GM21825 (cell line): ENCODE measurements at regions not wholly inside any gene's neighbourhood (a gene's known extent, or its start where the extent isn't known, plus 50 kb on each side); places are given as distances from the start of the nearest gene placed in this dataset.
A peak's percentile ranks its signal among the peaks of the same experiment; 100 is the strongest.

Experiments used
- ATAC-seq: cut with Tn5 transposase; IDR thresholded peaks from one replicate; pipeline ENCODE4 v1.9.1; 2021; ENCODE audit warnings: mild to moderate bottlenecking, moderate library complexity; ENCODE audit not compliant: unreplicated experiment

DNA sequence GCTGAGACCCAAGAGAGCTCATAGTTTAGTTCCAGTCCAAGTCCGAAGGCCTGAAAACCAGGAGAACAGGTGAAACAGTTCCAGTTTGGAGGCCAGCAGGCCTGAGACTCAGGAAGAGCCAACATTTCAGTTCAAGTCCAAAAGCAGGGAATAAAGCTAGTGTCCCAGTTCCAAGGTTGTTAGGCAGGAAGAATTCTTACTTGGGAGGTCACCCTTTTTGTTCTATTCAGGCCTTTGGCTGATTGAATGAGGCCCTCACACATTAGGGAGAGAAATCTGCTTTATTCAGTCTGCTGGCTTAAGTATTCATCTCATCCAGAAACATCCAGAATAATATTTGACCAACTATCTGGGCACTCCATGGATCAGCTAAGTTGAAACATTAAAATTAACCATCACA, 294.6 kb downstream of the PCNX1 start:
- ATAC-seq, result no peak

DNA sequence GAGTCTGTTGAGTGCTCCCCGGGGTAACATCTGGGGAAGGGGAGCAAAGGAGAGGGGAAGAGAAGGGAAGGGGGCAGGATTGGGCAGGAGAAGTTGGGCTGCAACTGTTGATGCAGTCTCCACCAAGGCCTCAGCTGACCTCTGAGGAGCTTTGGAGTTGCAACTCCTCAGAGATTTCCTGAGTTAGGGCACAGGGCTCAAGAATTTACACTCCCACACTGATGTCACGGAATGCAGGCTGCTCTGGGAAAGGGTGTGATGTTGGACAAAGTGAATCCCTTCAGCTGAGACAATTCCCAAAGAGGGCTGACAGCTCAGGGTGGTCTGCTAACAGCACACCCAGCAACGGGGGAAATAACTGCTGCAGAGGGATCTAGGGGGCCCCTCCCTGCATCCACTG, 295.6 kb downstream of the PCNX1 start:
- ATAC-seq, result no peak

DNA sequence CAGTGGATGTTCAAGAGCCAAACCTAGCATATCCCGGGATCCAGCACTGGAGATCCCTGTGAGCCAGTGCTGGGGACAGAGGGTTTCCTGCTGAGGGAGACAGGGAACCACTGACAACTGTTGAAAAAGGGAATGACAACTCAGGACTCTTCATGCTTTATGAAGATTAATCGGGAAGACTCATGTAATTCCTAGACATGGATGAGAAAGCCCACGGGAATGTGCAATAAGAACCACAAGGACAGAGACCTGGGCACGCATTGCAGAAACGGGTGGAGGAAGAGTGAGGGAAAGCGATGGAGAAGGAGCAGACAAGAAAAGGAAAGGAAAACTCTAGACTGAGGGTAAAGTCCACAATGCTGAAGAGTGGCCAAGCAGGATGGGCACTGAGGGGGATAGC, 296.0 kb downstream of the PCNX1 start:
- ATAC-seq, result no peak

GRCh38 chr14:71204231-71204630, 297.0 kb downstream of the PCNX1 start:
- ATAC-seq, result no peak

DNA sequence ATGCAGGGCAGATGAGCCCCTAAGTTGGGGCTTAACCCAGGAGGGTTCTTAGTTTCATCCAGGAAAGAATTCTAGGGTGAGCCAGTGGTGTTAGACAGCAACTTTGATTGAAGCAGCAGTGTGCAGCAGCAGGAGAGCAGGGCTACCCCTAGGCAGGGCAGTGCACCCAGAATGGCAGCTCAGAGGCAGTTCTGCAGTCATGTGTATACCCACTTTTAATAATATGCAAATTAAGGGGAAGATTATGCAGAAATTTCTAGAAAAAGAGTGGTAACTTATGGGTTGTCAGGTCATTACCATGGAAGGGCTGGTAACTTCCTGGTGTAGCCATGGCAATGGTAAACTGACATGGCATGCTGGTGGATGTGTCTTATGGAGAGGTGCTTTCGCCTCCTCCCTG, 297.5 kb downstream of the PCNX1 start:
- no peak for ATAC-seq

DNA sequence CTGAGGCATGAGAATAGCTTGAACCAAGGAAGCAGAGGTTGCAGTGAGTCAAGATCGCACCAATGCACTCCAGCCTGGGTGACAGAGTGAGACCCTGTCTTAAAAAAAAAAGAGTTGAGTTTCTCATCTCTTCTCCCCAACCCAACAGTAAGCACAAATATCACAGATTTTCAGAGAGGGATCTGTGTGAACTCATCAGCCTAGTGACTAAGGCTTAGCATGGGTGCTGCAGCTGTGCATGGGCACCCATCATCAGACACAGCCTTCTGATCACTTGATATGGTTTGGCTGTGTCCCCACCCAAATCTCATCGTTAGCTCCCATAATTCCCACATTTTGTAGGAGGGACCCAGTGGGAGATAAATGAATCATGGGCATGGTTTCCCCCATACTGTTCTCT, 298.9 kb downstream of the PCNX1 start:
- ATAC-seq, result no peak

- ATAC-seq, result no peak
Measured at GRCh38 chr14:71206766-71207371, 299.6 kb downstream of the PCNX1 start.

GRCh38 chr14:71208702-71209357, 301.6 kb downstream of the PCNX1 start:
- ATAC-seq, result no peak

GRCh38 chr14:71209888-71210287, 302.6 kb downstream of the PCNX1 start:
- ATAC-seq, result no peak

DNA sequence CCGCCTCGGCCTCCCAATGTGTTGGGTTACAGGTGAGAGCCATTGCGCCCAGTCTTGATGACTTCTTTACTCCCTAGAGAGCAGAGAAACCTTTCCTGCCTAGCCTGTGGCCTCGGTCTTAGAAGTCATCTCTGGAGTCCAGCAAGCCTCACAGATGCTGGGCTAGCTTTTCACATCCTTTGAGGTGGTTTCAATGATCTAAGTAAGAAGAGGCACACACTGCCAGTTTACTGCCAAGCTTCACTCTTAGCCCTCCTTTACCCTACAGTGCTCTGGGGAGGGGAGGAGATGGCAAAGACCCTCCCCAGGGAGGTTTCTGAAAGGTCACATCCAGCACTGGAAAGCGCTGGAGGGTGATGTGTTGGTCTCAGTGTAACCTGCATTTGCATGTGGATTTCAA, 304.8 kb downstream of the PCNX1 start:
- no peak for ATAC-seq

GRCh38 chr14:71212683-71213107, 305.4 kb downstream of the PCNX1 start:
- ATAC-seq, result no peak

DNA sequence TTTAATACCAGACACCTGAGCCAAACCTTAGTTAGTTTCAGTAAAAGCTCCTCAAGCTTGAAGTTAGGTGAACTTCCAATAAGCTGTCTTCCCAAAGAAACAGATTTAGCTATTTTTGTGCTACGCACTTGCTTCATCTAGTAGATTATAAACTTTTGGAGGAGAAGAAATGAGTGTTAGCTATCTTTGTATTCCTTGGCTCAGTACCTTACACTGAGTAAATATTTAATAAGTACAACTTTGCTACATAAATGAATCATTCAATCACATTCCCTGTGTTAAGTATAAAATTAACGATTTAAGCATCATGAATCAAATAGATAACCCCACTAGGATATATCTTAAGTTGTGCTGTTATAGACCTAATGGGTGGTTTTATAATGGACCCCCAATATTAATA, 307.0 kb downstream of the PCNX1 start:
- no peak for ATAC-seq

GRCh38 chr14:71220462-71220861, 313.2 kb downstream of the PCNX1 start:
- ATAC-seq, result no peak

GRCh38 chr14:71221119-71221518, 313.9 kb downstream of the PCNX1 start:
- ATAC-seq, result no peak

- no peak for ATAC-seq
Measured at GRCh38 chr14:71225113-71225512, 317.9 kb downstream of the PCNX1 start.

- no peak for ATAC-seq
Measured at GRCh38 chr14:71228711-71229110, 321.5 kb downstream of the PCNX1 start.

DNA sequence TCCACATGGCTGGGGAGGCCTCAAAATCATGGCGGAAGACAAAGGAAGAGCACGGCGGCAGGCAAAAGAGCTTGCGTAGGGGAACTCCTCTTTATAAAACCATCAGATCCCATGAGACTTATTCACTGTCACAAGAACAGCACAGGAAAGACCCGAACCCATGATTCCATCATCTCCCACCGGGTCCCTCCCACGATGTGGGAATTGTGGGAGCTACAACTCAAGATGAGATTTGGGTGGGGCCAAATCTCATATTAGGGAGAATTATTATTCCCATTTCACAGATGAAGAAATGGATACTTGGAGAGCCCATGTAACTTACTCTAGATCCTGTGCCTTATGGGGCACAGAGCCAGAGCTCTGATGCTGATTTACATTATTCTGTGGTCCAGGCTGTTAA, 322.6 kb downstream of the PCNX1 start:
- no peak for ATAC-seq

DNA sequence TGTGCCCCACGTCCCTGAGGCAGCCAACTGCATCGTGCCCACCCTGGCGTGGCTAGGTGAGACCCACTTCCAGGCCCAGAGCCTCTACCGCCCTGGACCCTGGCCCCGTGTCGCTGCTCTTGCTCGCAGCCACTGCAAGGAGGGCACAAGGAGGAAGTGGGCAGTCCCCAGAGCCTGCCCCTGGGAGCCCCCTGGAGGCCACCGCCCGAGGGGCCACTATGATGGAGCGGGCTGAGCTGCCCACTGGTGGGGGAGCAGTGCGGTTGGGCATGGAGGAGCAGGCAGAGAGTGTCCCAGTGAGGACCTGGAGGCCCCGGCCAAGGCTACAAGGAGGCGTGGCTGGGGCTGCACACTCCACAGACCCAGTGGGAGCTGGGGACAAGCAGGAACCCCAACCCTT, 323.6 kb downstream of the PCNX1 start:
- ATAC-seq, result no peak

- peak; percentile 44 for ATAC-seq
Measured at GRCh38 chr14:71231521-71232393, 324.5 kb downstream of the PCNX1 start.

- ATAC-seq, result no peak
Measured at GRCh38 chr14:71232506-71232905, 325.2 kb downstream of the PCNX1 start.

GRCh38 chr14:71235875-71236274, 328.6 kb downstream of the PCNX1 start:
- ATAC-seq, result no peak

DNA sequence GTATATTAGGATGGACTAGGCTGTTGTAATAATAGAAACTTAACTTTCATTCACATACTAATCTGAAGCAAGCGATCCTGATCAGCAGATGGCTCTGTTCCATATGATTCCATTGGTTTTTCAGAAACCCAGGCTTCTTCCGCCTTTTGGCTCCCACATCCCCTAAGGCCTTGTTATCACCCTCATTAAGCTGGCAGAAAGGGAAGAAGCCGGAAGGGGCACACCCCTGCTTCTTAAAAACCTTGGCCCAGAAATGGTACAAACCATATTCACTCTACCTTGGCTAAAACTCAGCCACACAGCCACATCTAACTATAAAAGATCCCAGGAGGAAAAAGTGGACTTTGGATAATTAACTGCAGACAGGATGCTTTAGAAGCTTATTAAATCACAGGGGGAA, 329.2 kb downstream of the PCNX1 start:
- ATAC-seq, result no peak
